Stimulated activated naive CD8-positive, alpha-beta T cell treated with anti-CD3 and anti-CD28 coated beads, Interleukin-15, amount 100 ng/mL, for 72 hours (primary cell): ENCODE measurements at regions not wholly inside any gene's neighbourhood (a gene's known extent, or its start where the extent isn't known, plus 50 kb on each side); places are given as distances from the start of the nearest gene placed in this dataset.

ENCODE experiments used
- ATAC-seq: fragments of 150-1000 bp; cut with Tn5 transposase; 2 replicates; pipeline ENCODE4 v1.10.0; 2021; ENCODE audit warnings: mild to moderate bottlenecking, moderate library complexity
- DNase-seq, 2 donors: peaks; one replicate each; pipeline ENCODE4 v3.0.0; 2021 to 2022
- H3K27ac Mint-ChIP-seq, 2 donors: one replicate each; pipeline ENCODE4 v1.8.0; 2022; ENCODE audit warnings: mild to moderate bottlenecking in 2 of 2, mixed read lengths in 2 of 2, moderate library complexity in 2 of 2
- H3K27me3 Mint-ChIP-seq: one replicate; pipeline ENCODE4 v1.8.0; 2022; ENCODE audit warnings: mixed read lengths
- H3K4me1 Mint-ChIP-seq: one replicate; pipeline ENCODE4 v1.8.0; 2022; ENCODE audit warnings: mild to moderate bottlenecking, mixed read lengths
- H3K4me3 Mint-ChIP-seq, 2 donors: one replicate each; pipeline ENCODE4 v1.8.0; 2022; ENCODE audit warnings: mild to moderate bottlenecking in 2 of 2, mixed read lengths in 2 of 2, moderate library complexity in 1 of 2
- H3K9me3 Mint-ChIP-seq, 2 donors: one replicate each; pipeline ENCODE4 v1.8.0; 2022; ENCODE audit warnings: mixed read lengths in 2 of 2

- Mint-ChIP-seq H3K9me3 (no peaks in the 10 kb centered on the region), H3K27ac (no peak overlapping the region), H3K27me3 (peaks cover 7% of the 10 kb centered on the region), H3K4me3 (no peak overlapping the region), H3K4me1 (no peaks in the 10 kb centered on the region)
- DNase-seq, result no peak
- no peak for ATAC-seq
These were observed 224.0 kb upstream of the RGMA start for GRCh38 chr15:93312891-93313486.

DNA sequence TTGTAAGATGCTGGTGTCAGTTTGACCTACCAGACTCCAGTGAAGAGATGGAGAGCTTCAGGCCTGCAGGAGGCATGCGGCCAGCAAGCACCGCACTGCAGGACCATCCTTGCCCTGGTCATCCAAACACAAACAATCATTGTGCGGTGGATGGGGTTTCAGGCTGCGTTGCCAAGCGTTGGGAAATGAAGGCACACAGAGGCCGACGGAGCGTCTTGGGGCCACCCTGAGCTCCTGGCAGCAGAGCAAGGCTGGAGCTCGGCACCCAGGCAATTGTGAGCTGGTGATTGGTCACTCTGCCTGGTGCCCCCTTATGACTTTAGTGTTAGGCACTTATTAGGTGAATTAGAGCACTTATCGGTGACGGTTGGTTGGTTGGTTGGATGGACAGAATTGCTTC lies 222.6 kb upstream of the RGMA start:
- peaks cover 1% of the 10 kb centered on the region for H3K27me3 Mint-ChIP-seq
- H3K4me1 Mint-ChIP-seq, result no peaks in the 10 kb centered on the region
- H3K9me3 Mint-ChIP-seq, result no peaks in the 10 kb centered on the region
- H3K4me3 Mint-ChIP-seq, result no peak overlapping the region
- no peak overlapping the region for H3K27ac Mint-ChIP-seq
- ATAC-seq (no peak), DNase-seq (no peak)

- no peaks in the 10 kb centered on the region for H3K9me3 Mint-ChIP-seq
- no peaks in the 10 kb centered on the region for H3K27me3 Mint-ChIP-seq
- H3K4me3 Mint-ChIP-seq, result no peak overlapping the region
- no peak overlapping the region for H3K27ac Mint-ChIP-seq
- ATAC-seq (no peak), DNase-seq (no peak)
- no peaks in the 10 kb centered on the region for H3K4me1 Mint-ChIP-seq
These were observed 219.1 kb upstream of the RGMA start for GRCh38 chr15:93308026-93308690.

- no peak for ATAC-seq
- no peaks in the 10 kb centered on the region for H3K27me3 Mint-ChIP-seq
- H3K4me1 Mint-ChIP-seq, result no peaks in the 10 kb centered on the region
- no peak for DNase-seq
- no peak overlapping the region for H3K4me3 Mint-ChIP-seq
- H3K9me3 Mint-ChIP-seq, result no peaks in the 10 kb centered on the region
- no peak overlapping the region for H3K27ac Mint-ChIP-seq
These were observed 218.5 kb upstream of the RGMA start for GRCh38 chr15:93307513-93307912.

GRCh38 chr15:93305306-93305705 lies 216.3 kb upstream of the RGMA start:
- DNase-seq (no peak), ATAC-seq (no peak)
- Mint-ChIP-seq H3K4me3 (no peak overlapping the region), H3K27me3 (no peaks in the 10 kb centered on the region), H3K9me3 (no peaks in the 10 kb centered on the region), H3K27ac (no peak overlapping the region), H3K4me1 (no peaks in the 10 kb centered on the region)

DNA sequence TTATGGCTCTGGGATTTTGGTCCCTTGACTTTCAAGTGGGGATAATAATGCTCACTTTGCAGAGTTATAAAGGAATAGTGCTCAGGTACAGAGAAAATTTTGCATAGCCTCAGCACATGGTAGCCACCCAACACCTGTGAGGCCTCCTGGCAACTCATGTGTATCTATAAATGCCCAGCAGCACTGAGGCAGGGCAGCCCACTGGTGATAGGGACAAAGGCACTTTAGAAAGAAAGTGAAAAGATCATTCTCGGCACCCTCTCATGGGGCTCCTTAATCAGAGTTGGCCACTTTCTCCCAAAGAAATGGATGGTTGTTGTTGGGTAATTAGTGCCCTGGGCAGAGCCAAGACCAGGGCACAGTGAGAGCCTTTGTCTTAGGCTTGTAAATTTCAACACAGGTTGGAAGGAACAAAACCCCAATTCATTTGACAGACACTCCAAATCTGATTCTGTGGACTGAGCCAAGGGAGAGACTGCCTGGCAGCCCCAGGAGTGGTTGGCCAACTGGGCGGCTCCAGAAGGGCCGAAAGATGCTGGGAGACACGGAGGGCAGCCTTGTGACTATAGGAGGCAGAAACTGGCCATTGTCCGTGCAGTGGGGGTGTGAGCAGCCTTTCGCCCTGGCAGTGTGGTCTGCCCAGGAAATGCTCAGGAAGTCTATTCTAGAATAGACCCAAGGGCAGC lies 213.2 kb upstream of the RGMA start:
- no peaks in the 10 kb centered on the region for H3K4me1 Mint-ChIP-seq
- no peak for ATAC-seq
- no peak for DNase-seq
- no peak overlapping the region for H3K4me3 Mint-ChIP-seq
- H3K9me3 Mint-ChIP-seq, result no peaks in the 10 kb centered on the region
- H3K27ac Mint-ChIP-seq, result no peak overlapping the region
- H3K27me3 Mint-ChIP-seq, result no peaks in the 10 kb centered on the region

DNA sequence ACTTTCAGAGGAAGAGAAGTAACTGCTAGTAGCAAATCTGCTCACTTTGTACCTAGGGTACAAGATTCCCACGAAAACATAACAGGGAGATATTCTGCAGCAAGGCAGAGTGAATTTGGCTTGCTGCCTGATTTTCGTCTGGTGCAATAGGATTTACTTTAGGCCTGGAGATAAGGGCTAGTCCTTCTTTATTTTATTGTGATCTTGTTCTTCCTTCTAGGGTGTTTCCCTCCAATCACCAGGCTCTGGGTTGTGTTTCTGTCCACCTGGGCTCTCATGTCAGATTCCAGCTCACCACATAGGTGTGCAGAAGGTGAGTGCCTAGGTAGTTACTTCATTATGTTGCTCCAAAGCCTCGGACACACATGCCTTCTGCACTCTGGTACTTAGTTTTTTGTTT lies 211.8 kb upstream of the RGMA start:
- H3K9me3 Mint-ChIP-seq, result no peaks in the 10 kb centered on the region
- DNase-seq (no peak), ATAC-seq (no peak)
- H3K4me1 Mint-ChIP-seq, result no peaks in the 10 kb centered on the region
- H3K27me3 Mint-ChIP-seq, result no peaks in the 10 kb centered on the region
- no peak overlapping the region for H3K4me3 Mint-ChIP-seq
- no peak overlapping the region for H3K27ac Mint-ChIP-seq

GRCh38 chr15:93299675-93300074 lies 210.7 kb upstream of the RGMA start:
- Mint-ChIP-seq H3K27me3 (no peaks in the 10 kb centered on the region), H3K9me3 (no peaks in the 10 kb centered on the region)
- no peak for ATAC-seq

GRCh38 chr15:93298901-93299300 lies 209.9 kb upstream of the RGMA start:
- no peak overlapping the region for H3K4me3 Mint-ChIP-seq
- no peaks in the 10 kb centered on the region for H3K4me1 Mint-ChIP-seq
- ATAC-seq, result no peak
- H3K27ac Mint-ChIP-seq, result no peak overlapping the region
- H3K27me3 Mint-ChIP-seq, result no peaks in the 10 kb centered on the region
- no peak for DNase-seq
- H3K9me3 Mint-ChIP-seq, result no peaks in the 10 kb centered on the region

More at GRCh38 chr15:93299675-93300074, 210.7 kb upstream of the RGMA start:
- Mint-ChIP-seq H3K27ac (no peak overlapping the region), H3K4me3 (no peak overlapping the region), H3K4me1 (no peaks in the 10 kb centered on the region)
- DNase-seq, result no peak

- no peak for ATAC-seq
- H3K4me1 Mint-ChIP-seq, result no peaks in the 10 kb centered on the region
These were observed 207.9 kb upstream of the RGMA start for GRCh38 chr15:93296759-93297500.

DNA sequence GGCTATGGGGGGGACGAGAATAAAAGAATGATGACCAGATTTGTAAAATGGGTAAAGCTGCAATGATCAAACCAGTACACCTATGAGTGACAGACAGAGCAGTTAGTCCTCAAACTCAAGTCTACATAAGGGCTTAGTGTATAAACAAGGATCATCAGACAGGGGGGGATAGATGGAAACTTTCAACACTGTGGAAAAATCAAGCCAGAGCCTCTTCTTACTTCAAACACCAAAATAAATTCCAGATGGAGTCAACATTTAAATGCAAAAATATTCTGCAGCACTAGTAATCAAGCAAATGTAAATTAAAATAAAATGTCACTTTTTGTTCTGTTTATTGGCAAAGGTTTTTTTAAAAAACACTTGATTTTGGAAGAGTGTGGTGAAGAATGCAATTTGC lies 205.9 kb upstream of the RGMA start:
- H3K4me1 Mint-ChIP-seq, result no peaks in the 10 kb centered on the region
- H3K27me3 Mint-ChIP-seq, result no peaks in the 10 kb centered on the region
- no peak overlapping the region for H3K4me3 Mint-ChIP-seq

More at GRCh38 chr15:93296759-93297500, 207.9 kb upstream of the RGMA start:
- Mint-ChIP-seq H3K27me3 (no peaks in the 10 kb centered on the region), H3K27ac (no peak overlapping the region), H3K9me3 (no peaks in the 10 kb centered on the region), H3K4me3 (no peak overlapping the region)
- no peak for DNase-seq

GRCh38 chr15:93294066-93294465 lies 205.1 kb upstream of the RGMA start:
- DNase-seq (no peak), ATAC-seq (no peak)
- Mint-ChIP-seq H3K27ac (no peak overlapping the region), H3K27me3 (no peaks in the 10 kb centered on the region), H3K9me3 (no peaks in the 10 kb centered on the region), H3K4me3 (no peak overlapping the region), H3K4me1 (no peaks in the 10 kb centered on the region)

More for the DNA sequence above, 205.9 kb upstream of the RGMA start:
- DNase-seq, result no peak
- ATAC-seq, result no peak
- H3K27ac Mint-ChIP-seq, result no peak overlapping the region
- H3K9me3 Mint-ChIP-seq, result no peaks in the 10 kb centered on the region

DNA sequence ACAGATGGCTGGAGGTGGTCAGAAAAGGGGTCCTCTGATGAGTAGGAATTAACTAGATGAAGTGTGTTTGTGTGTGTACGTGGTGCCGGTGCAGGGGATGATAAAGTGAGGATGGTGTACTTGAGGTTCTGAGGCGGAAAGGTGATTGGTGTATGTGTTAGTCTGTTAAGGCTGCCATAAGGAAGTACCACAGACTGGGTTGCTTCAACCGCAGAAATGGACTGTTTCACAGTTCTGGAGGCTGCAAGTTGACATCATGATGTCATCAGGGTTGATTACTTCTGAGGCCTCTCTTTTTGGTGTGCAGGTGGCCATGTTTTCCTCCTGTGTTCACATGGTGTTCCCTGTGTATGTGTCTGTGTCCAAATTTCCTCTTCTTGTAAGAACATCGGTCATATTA lies 202.4 kb upstream of the RGMA start:
- H3K9me3 Mint-ChIP-seq, result no peaks in the 10 kb centered on the region
- DNase-seq (no peak), ATAC-seq (no peak)
- H3K27me3 Mint-ChIP-seq, result no peaks in the 10 kb centered on the region
- peak overlapping the region in 1 of 2 donors; percentile 16 for H3K27ac Mint-ChIP-seq
- H3K4me1 Mint-ChIP-seq, result no peaks in the 10 kb centered on the region
- no peak overlapping the region for H3K4me3 Mint-ChIP-seq

DNA sequence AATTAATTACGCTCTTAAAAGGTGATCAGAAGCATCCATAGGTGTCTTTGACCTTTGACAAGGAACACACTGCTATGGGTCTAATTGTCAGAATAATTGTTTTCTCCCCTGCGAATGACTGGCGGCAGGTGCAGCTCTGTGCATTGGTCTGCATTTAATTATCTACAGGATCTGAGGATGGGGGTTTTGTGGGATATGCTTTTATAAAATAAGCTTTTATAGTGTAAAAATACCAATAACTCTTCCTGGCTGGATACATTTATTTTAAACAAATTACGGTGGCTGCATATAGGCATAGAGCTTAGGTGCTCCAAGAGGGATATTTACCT lies 201.6 kb upstream of the RGMA start:
- Mint-ChIP-seq H3K27me3 (no peaks in the 10 kb centered on the region), H3K27ac (no peak overlapping the region), H3K9me3 (no peaks in the 10 kb centered on the region), H3K4me1 (no peaks in the 10 kb centered on the region), H3K4me3 (no peak overlapping the region)
- DNase-seq (no peak), ATAC-seq (no peak)

- H3K4me3 Mint-ChIP-seq, result no peak overlapping the region
- DNase-seq (no peak), ATAC-seq (no peak)
- no peak overlapping the region for H3K27ac Mint-ChIP-seq
- H3K4me1 Mint-ChIP-seq, result no peaks in the 10 kb centered on the region
- no peaks in the 10 kb centered on the region for H3K9me3 Mint-ChIP-seq
- no peaks in the 10 kb centered on the region for H3K27me3 Mint-ChIP-seq
These were observed 201.1 kb upstream of the RGMA start for GRCh38 chr15:93289941-93290617.
